Thoracic aorta (tissue), 2 donors: ENCODE measurements at regions not wholly inside any gene's neighbourhood (a gene's known extent, or its start where the extent isn't known, plus 50 kb on each side); places are given as distances from the start of the nearest gene placed in this dataset.

Experiments
- ATAC-seq: fragments of 150-250 bp; one replicate; pipeline ENCODE4 v1.8.0; 2017; ENCODE audit warnings: low read depth; ENCODE audit not compliant: insufficient number of reproducible peaks, low FRiP score
- DNase-seq: peaks from one replicate; pipeline ENCODE4 v3.0.0-alpha.2; 2020; ENCODE audit warnings: low spot score
- H3K27ac ChIP-seq, 2 donors: fragments of 200-600 bp; sonication (generic); 1 replicate in 1 of 2; 2 replicates in 1 of 2; pipeline ENCODE4 v1.5.1; 2016; ENCODE audit warnings: mild to moderate bottlenecking in 2 of 2, moderate library complexity in 2 of 2
- H3K27me3 ChIP-seq: fragments of 200-600 bp; sonication (generic); replicated peaks from 2 replicates; pipeline ENCODE4 v1.6.0; 2016; ENCODE audit warnings: mild to moderate bottlenecking; ENCODE audit not compliant: insufficient read depth
- H3K36me3 ChIP-seq: fragments of 200-600 bp; sonication (generic); one replicate; pipeline ENCODE4 v1.5.1; 2016
- H3K4me1 ChIP-seq, 2 donors: fragments of 200-600 bp; sonication (generic); 1 replicate in 1 of 2; 2 replicates in 1 of 2; pipeline versions ENCODE4 v1.5.1 to v1.6.0; 2016; ENCODE audit warnings: low read depth in 2 of 2, mild to moderate bottlenecking in 1 of 2; ENCODE audit not compliant: control insufficient read depth in 1 of 2
- H3K4me3 ChIP-seq: fragments of 200-600 bp; sonication (generic); 2 replicates; pipeline ENCODE4 v1.5.1; 2016; ENCODE audit warnings: mild to moderate bottlenecking
- H3K9me3 ChIP-seq: fragments of 200-600 bp; sonication (generic); 2 replicates; pipeline ENCODE4 v1.5.1; 2016
- TF ChIP-seq, protein P1 (sequence below): fragments of 200-600 bp; sonication (generic); IDR thresholded peaks from one replicate; pipeline ENCODE4 v1.5.1; 2019; ENCODE audit warnings: antibody characterized with exemption

DNA sequence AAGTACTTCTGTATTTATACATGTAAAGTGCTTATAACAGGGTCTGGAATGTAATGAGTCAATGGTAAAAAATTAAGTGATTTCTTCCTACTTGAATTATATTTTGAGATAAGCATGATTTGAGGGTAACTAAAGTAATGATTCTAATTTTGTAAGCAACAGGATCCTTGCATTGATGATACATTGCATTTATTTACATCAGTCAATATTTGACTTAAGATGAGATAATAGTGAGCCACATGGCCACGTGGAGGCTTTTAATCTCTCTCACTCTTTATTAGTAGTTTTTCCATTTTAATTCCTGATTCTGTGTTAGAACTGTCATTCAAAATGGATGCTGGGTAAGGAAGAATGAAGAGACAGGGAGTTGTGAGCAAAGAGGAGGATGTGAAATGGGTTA, 298.1 kb upstream of the PRICKLE1 start:
- DNase-seq (no peak), ATAC-seq (no peak)
- H3K4me3 ChIP-seq: no peak overlapping the region
- H3K27me3 ChIP-seq: no peaks in the 10 kb centered on the region
- no peak overlapping the region for H3K27ac ChIP-seq
- no peaks in the 10 kb centered on the region for H3K36me3 ChIP-seq
- TF ChIP-seq, protein P1, sequence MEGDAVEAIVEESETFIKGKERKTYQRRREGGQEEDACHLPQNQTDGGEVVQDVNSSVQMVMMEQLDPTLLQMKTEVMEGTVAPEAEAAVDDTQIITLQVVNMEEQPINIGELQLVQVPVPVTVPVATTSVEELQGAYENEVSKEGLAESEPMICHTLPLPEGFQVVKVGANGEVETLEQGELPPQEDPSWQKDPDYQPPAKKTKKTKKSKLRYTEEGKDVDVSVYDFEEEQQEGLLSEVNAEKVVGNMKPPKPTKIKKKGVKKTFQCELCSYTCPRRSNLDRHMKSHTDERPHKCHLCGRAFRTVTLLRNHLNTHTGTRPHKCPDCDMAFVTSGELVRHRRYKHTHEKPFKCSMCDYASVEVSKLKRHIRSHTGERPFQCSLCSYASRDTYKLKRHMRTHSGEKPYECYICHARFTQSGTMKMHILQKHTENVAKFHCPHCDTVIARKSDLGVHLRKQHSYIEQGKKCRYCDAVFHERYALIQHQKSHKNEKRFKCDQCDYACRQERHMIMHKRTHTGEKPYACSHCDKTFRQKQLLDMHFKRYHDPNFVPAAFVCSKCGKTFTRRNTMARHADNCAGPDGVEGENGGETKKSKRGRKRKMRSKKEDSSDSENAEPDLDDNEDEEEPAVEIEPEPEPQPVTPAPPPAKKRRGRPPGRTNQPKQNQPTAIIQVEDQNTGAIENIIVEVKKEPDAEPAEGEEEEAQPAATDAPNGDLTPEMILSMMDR: no peak
- peaks cover 5% of the 10 kb centered on the region for H3K9me3 ChIP-seq
- no peaks in the 10 kb centered on the region for H3K4me1 ChIP-seq

- Histone ChIP-seq H3K4me1 (no peaks in the 10 kb centered on the region), H3K9me3 (peaks cover 5% of the 10 kb centered on the region), H3K36me3 (no peaks in the 10 kb centered on the region), H3K27ac (no peak overlapping the region), H3K4me3 (no peak overlapping the region), H3K27me3 (no peaks in the 10 kb centered on the region)
- TF ChIP-seq, protein P1: no peak
- ATAC-seq (no peak), DNase-seq (no peak)
Measured at GRCh38 chr12:42886160-42886559, 296.6 kb upstream of the PRICKLE1 start.

- ATAC-seq: no peak
Measured at GRCh38 chr12:42885677-42886076, 296.1 kb upstream of the PRICKLE1 start.

GRCh38 chr12:42884116-42884515, 294.6 kb upstream of the PRICKLE1 start:
- Histone ChIP-seq H3K4me3 (no peak overlapping the region), H3K27me3 (no peaks in the 10 kb centered on the region), H3K4me1 (no peaks in the 10 kb centered on the region), H3K9me3 (peaks cover 7% of the 10 kb centered on the region), H3K36me3 (no peaks in the 10 kb centered on the region), H3K27ac (no peak overlapping the region)
- ATAC-seq (no peak), DNase-seq (no peak)
- TF ChIP-seq, protein P1: no peak

More at GRCh38 chr12:42885677-42886076, 296.1 kb upstream of the PRICKLE1 start:
- no peaks in the 10 kb centered on the region for H3K4me1 ChIP-seq
- H3K27me3 ChIP-seq: no peaks in the 10 kb centered on the region
- DNase-seq: no peak
- peaks cover 5% of the 10 kb centered on the region for H3K9me3 ChIP-seq
- TF ChIP-seq, protein P1: no peak
- no peaks in the 10 kb centered on the region for H3K36me3 ChIP-seq
- H3K4me3 ChIP-seq: no peak overlapping the region
- no peak overlapping the region for H3K27ac ChIP-seq

DNA sequence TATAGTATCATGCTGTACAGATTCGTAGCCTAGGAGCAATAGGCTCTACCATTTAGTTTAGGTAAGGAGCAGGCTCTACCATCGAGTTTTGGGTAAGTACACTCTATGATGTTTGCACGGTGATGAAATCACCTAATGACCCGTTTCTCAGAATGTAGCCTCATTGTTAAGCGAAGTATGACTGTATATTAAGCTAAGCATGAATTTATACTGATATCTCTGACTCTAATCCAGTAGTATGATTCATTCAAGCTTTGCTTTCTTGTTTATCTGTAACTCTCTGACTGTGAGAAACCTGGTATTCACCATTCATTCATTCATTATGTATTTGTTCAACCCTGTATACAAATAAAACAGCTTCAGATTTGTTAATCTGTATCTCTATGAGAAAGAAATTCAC, 283.9 kb upstream of the PRICKLE1 start:
- Histone ChIP-seq H3K36me3 (no peaks in the 10 kb centered on the region), H3K27ac (no peak overlapping the region), H3K9me3 (no peaks in the 10 kb centered on the region), H3K27me3 (no peaks in the 10 kb centered on the region), H3K4me3 (no peak overlapping the region), H3K4me1 (no peaks in the 10 kb centered on the region)
- TF ChIP-seq, protein P1: no peak
- no peak for DNase-seq
- no peak for ATAC-seq
